ENCODE measurements at regions not wholly inside any gene's neighbourhood (a gene's known extent, or its start where the extent isn't known, plus 50 kb on each side); places are given as distances from the start of the nearest gene placed in this dataset.

DNA sequence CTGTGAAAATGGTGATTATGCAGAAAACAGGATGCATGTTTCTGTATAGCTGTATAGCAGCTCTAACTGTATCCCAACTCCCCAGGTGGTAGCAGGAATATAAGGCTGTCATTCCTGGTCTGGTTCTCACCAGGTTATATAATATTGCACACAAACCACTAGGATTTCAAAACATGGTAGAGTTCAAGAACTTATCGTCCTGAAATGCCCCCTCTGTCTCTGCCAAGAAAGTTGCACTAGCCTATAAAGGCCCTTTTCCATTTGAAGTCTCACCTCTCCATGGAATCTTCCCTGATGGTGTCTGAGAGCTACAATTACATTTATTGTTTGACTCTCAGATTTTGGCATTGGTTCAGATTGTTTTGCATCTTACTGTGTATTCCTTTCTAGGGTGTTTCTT lies 184.9 kb upstream of the FAM78B start:
- TF ChIP-seq EZH2phosphoT487 (IDR thresholded peaks at IDR 0.05; ENCODE audit: borderline replicate concordance, low read length): no peak
- TF ChIP-seq, protein P1, sequence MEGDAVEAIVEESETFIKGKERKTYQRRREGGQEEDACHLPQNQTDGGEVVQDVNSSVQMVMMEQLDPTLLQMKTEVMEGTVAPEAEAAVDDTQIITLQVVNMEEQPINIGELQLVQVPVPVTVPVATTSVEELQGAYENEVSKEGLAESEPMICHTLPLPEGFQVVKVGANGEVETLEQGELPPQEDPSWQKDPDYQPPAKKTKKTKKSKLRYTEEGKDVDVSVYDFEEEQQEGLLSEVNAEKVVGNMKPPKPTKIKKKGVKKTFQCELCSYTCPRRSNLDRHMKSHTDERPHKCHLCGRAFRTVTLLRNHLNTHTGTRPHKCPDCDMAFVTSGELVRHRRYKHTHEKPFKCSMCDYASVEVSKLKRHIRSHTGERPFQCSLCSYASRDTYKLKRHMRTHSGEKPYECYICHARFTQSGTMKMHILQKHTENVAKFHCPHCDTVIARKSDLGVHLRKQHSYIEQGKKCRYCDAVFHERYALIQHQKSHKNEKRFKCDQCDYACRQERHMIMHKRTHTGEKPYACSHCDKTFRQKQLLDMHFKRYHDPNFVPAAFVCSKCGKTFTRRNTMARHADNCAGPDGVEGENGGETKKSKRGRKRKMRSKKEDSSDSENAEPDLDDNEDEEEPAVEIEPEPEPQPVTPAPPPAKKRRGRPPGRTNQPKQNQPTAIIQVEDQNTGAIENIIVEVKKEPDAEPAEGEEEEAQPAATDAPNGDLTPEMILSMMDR (IDR thresholded peaks at IDR 0.05; ENCODE audit: low read depth, low read length, poor library complexity, severe bottlenecking): no peak
- Histone ChIP-seq H3K4me2 (ENCODE audit: low read length) (no peak overlapping the region), H4K20me1 (ENCODE audit: control insufficient read depth, insufficient read depth, low read depth, low read length) (no peaks in the 10 kb centered on the region), H3K4me3 (ENCODE audit: low read length) (no peak overlapping the region), H3K9me2 (replicated peaks; ENCODE audit: control insufficient read depth, low read length) (no peaks in the 10 kb centered on the region), H3F3A (ENCODE audit: control insufficient read depth, insufficient read depth) (no peaks in the 10 kb centered on the region), H3K27me3 (ENCODE audit: control insufficient read depth, low read length) (no peaks in the 10 kb centered on the region), H3K36me3 (ENCODE audit: control insufficient read depth, low read length) (no peaks in the 10 kb centered on the region), H3K79me2 (ENCODE audit: control insufficient read depth, low read length) (no peaks in the 10 kb centered on the region), H3K4me1 (ENCODE audit: control insufficient read depth, low read length) (no peaks in the 10 kb centered on the region), H3K27ac (ENCODE audit: low read depth, low read length) (no peak overlapping the region), H3K9me3 (ENCODE audit: control insufficient read depth, insufficient read depth, low read length) (no peaks in the 10 kb centered on the region)

DNA sequence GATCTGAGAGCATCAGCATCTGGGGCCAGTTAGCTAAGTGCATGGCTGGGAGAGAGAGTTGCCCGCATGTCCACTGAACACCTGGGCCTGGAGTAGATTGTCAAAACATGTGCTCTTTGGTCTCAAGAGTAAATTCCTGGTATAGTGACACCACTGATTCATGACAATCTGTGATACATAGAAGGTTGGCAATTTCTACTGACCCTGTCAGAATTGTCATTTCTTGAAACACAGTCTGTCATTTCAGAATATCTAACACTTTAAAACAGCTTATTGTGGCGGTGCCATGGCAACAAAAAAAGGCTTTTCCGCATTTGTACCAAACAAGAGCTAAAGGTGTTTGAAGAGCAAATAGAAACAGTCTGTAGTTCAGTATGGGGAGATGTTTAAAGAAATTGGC lies 186.4 kb upstream of the FAM78B start:
- TF ChIP-seq, protein P1 (IDR thresholded peaks at IDR 0.05; ENCODE audit: low read depth, low read length, poor library complexity, severe bottlenecking): no peak
- TF ChIP-seq EZH2phosphoT487 (IDR thresholded peaks at IDR 0.05; ENCODE audit: borderline replicate concordance, low read length): no peak
- Histone ChIP-seq H3K4me2 (ENCODE audit: low read length) (no peak overlapping the region), H3K4me3 (ENCODE audit: low read length) (no peak overlapping the region), H3K36me3 (ENCODE audit: control insufficient read depth, low read length) (no peaks in the 10 kb centered on the region), H3K27ac (ENCODE audit: low read depth, low read length) (no peak overlapping the region), H3K79me2 (ENCODE audit: control insufficient read depth, low read length) (no peaks in the 10 kb centered on the region), H4K20me1 (ENCODE audit: control insufficient read depth, insufficient read depth, low read depth, low read length) (no peaks in the 10 kb centered on the region), H3K4me1 (ENCODE audit: control insufficient read depth, low read length) (no peaks in the 10 kb centered on the region), H3F3A (ENCODE audit: control insufficient read depth, insufficient read depth) (no peaks in the 10 kb centered on the region), H3K27me3 (ENCODE audit: control insufficient read depth, low read length) (no peaks in the 10 kb centered on the region), H3K9me3 (ENCODE audit: control insufficient read depth, insufficient read depth, low read length) (no peaks in the 10 kb centered on the region), H3K9me2 (replicated peaks; ENCODE audit: control insufficient read depth, low read length) (no peaks in the 10 kb centered on the region)

DNA sequence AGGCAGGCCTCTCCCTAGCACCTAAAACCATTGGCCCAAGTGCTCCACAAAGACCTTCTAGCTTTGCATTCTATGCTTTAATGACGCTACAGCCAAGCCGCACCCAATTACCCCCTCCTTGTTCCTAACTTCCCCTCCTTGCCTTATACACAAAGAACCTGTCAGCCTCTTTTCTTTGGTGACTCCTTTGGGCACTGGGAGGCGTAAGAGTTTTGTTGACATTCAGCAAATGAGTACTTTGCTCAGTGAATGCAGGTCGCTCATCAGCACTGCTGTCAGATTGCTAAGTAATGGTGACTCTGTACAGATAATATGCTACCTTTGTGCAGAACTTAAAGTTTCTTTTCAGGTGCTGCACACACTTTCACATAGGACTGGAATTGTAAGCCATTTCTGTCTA lies 187.6 kb upstream of the FAM78B start:
- H3F3A ChIP-seq (ENCODE audit: control insufficient read depth, insufficient read depth): no peaks in the 10 kb centered on the region
- no peaks in the 10 kb centered on the region for H3K9me2 ChIP-seq (replicated peaks; ENCODE audit: control insufficient read depth, low read length)
- H3K27me3 ChIP-seq (ENCODE audit: control insufficient read depth, low read length): no peaks in the 10 kb centered on the region
- no peak overlapping the region for H3K4me2 ChIP-seq (ENCODE audit: low read length)
- H4K20me1 ChIP-seq (ENCODE audit: control insufficient read depth, insufficient read depth, low read depth, low read length): no peaks in the 10 kb centered on the region
- H3K79me2 ChIP-seq (ENCODE audit: control insufficient read depth, low read length): no peaks in the 10 kb centered on the region
- no peak for TF ChIP-seq EZH2phosphoT487 (IDR thresholded peaks at IDR 0.05; ENCODE audit: borderline replicate concordance, low read length)
- TF ChIP-seq, protein P1 (IDR thresholded peaks at IDR 0.05; ENCODE audit: low read depth, low read length, poor library complexity, severe bottlenecking): no peak
- H3K4me1 ChIP-seq (ENCODE audit: control insufficient read depth, low read length): no peaks in the 10 kb centered on the region
- no peak overlapping the region for H3K4me3 ChIP-seq (ENCODE audit: low read length)
- no peaks in the 10 kb centered on the region for H3K36me3 ChIP-seq (ENCODE audit: control insufficient read depth, low read length)
- H3K27ac ChIP-seq (ENCODE audit: low read depth, low read length): no peak overlapping the region
- H3K9me3 ChIP-seq (ENCODE audit: control insufficient read depth, insufficient read depth, low read length): no peaks in the 10 kb centered on the region

DNA sequence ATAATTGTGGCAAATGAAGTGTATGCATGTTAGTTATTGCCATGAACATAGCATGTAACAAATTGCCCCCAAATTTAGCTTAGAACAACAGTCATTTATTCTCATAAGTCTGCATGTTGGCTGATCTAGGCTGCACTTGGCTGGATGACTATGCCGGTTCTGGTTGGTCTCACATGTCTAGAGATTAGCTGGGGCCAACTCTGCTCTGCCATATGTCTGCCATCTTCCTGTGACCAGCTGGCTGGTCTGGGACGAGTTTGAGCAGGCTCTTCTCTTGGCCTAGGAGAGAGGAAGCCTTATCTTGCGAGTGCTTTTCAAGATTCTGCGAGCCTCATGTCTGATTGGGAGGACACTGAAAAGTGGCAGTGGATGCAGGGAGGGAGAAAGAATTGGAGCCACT lies 198.3 kb upstream of the FAM78B start:
- no peak overlapping the region for H3K4me2 ChIP-seq (ENCODE audit: low read length)
- H3K4me3 ChIP-seq (ENCODE audit: low read length): no peak overlapping the region
- no peaks in the 10 kb centered on the region for H4K20me1 ChIP-seq (ENCODE audit: control insufficient read depth, insufficient read depth, low read depth, low read length)
- H3K9me3 ChIP-seq (ENCODE audit: control insufficient read depth, insufficient read depth, low read length): no peaks in the 10 kb centered on the region
- H3K27me3 ChIP-seq (ENCODE audit: control insufficient read depth, low read length): no peaks in the 10 kb centered on the region; the same call in 1 of the 2 replicates
- no peaks in the 10 kb centered on the region for H3K79me2 ChIP-seq (ENCODE audit: control insufficient read depth, low read length)
- TF ChIP-seq, protein P1 (IDR thresholded peaks at IDR 0.05; ENCODE audit: low read depth, low read length, poor library complexity, severe bottlenecking): no peak
- TF ChIP-seq EZH2phosphoT487 (IDR thresholded peaks at IDR 0.05; ENCODE audit: borderline replicate concordance, low read length): no peak
- no peaks in the 10 kb centered on the region for H3K9me2 ChIP-seq (replicated peaks; ENCODE audit: control insufficient read depth, low read length)
- no peak overlapping the region for H3K27ac ChIP-seq (ENCODE audit: low read depth, low read length)
- H3F3A ChIP-seq (ENCODE audit: control insufficient read depth, insufficient read depth): no peaks in the 10 kb centered on the region
- H3K4me1 ChIP-seq (ENCODE audit: control insufficient read depth, low read length): no peaks in the 10 kb centered on the region
- H3K36me3 ChIP-seq (ENCODE audit: control insufficient read depth, low read length): no peaks in the 10 kb centered on the region
